ENCODE measurements at regions not wholly inside any gene's neighbourhood (a gene's known extent, or its start where the extent isn't known, plus 50 kb on each side); places are given as distances from the start of the nearest gene placed in this dataset.

DNA sequence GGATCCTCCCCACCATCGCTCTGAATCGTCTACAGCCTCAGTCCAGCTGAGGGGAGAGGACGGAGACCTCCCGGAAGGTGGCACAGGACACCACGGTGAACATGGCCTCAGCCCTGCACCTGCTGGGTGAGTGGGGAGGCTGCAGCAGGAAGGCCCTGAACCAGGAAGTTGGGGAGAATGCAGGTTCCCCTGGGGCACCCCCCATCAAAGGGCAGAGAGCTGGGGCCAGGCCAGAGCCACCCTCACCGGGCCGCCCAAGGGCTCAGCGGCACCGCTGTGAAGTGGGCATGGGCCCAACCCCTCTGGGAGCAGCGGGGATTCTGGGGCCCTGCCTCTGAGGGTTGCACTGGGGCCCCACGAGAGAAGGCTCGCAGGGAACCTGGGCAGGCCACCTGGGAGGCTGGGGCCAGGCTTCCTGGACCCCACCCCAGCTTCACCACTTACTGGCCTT lies 98.7 kb downstream of the MICALL2 start:
- no peak for DNase-seq

GRCh38 chr7:1361016-1361755 lies 98.1 kb downstream of the MICALL2 start:
- no peak for DNase-seq

- DNase-seq = no peak
These were observed 97.5 kb downstream of the MICALL2 start for GRCh38 chr7:1361756-1362125.

DNA sequence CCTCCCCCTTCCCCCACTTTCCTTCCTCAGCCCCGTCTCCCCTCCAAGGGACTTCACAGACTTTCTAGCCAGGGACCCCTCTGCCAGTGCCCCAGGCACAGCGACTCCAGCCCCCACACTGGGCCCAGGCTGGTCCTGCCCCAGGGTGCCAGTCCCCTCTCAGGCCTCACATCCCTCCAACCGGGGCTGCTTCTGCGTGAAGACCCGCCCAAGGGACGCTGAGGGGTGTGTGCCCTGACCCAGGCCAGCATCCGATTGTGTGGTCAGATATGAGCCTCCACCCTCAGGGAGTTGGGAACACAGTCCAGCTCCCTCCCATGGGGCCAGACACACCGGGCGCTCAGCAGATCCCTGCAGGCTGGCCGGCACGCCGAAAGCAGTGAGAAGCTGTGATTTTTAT lies 97.0 kb downstream of the MICALL2 start:
- no peak for DNase-seq

- no peak for DNase-seq
These were observed 95.0 kb downstream of the MICALL2 start for GRCh38 chr7:1364068-1364905.

GRCh38 chr7:1364906-1365570 lies 94.2 kb downstream of the MICALL2 start:
- DNase-seq = no peak

DNA sequence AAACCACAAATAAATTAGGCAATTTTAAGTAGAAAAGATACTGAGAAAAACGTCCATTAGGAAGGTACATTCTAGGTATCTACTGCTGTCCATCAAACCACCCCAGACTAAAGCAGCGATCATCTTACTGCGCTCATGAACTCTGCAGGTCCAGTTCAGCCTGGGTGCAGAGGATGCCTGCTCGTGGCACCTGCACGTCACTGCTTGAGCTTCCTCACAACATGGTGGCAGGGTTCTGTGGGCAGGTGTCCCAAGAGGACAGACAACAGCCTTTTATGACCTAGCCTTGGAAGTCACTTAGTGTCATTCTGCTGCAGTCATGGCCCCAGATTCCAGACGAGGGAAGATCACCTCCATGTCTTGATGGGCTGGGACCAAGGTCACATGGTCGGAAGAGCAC lies 93.4 kb downstream of the MICALL2 start:
- no peak for DNase-seq

DNA sequence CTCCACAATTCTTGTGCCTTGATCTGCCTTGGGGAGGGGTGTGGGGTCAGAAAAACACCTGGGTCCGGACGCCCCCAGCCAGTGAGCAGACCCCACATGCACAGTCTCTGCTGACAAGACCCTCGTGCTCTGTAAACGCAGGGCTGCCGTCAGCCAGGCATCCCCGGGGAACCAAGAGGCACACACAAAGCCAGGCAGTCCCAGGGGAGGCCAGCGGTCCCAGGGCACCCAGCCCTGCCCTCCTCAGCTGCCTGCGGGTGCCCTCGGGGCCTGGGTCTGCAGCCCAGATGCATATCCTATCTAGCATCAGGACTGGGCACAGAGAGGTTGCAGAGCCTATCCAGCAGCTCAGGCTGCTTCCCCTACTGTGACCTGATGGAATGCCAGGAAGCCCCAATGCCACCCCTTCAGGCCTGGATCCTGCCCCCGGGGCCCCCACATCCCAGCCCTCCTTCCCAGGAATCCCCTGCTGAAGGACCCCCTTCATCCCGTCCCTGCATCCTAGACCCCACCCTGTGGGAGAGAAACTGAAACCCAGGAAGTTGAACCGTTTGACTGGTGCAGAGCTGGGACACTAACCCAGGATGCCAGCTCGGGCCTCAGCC lies 92.4 kb downstream of the MICALL2 start:
- no peak for DNase-seq

- no peak for DNase-seq
These were observed 91.6 kb downstream of the MICALL2 start for GRCh38 chr7:1367501-1368183.

DNA sequence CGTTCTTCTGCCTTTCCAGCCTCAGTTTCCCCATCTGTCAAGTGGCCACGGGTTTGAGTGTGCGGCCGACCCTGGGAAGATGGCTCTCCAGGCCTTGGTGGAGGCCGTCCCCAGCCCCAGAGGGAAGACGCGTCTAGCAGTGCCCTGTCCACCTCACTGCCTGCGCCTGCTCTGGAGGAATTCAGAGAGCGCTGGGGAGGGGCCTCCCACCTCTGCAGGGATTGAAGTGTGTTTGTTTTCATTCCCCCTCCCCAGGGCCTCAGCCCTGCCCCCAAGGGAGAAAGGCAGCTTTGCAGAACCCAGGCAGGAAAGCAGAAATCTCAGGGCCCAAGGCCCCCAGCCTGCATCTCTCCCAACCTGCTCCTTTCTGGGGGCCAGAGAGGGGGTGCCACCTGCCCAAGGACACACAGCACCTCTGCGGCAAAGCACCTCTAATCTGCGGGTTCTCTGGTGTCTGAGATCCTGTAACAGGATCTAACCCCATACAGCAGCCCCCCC lies 91.0 kb downstream of the MICALL2 start:
- DNase-seq = no peak

- peak; percentile 78 for DNase-seq
These were observed 90.3 kb downstream of the MICALL2 start for GRCh38 chr7:1368682-1369571.

- no peak for DNase-seq
These were observed 89.2 kb downstream of the MICALL2 start for GRCh38 chr7:1369916-1370657.

- DNase-seq = no peak
These were observed 88.5 kb downstream of the MICALL2 start for GRCh38 chr7:1370738-1371137.

GRCh38 chr7:1372063-1372462 lies 87.2 kb downstream of the MICALL2 start:
- DNase-seq = no peak

- no peak for DNase-seq
These were observed 86.4 kb downstream of the MICALL2 start for GRCh38 chr7:1372671-1373379.

GRCh38 chr7:1377111-1377909 lies 82.0 kb downstream of the MICALL2 start:
- no peak for DNase-seq

DNA sequence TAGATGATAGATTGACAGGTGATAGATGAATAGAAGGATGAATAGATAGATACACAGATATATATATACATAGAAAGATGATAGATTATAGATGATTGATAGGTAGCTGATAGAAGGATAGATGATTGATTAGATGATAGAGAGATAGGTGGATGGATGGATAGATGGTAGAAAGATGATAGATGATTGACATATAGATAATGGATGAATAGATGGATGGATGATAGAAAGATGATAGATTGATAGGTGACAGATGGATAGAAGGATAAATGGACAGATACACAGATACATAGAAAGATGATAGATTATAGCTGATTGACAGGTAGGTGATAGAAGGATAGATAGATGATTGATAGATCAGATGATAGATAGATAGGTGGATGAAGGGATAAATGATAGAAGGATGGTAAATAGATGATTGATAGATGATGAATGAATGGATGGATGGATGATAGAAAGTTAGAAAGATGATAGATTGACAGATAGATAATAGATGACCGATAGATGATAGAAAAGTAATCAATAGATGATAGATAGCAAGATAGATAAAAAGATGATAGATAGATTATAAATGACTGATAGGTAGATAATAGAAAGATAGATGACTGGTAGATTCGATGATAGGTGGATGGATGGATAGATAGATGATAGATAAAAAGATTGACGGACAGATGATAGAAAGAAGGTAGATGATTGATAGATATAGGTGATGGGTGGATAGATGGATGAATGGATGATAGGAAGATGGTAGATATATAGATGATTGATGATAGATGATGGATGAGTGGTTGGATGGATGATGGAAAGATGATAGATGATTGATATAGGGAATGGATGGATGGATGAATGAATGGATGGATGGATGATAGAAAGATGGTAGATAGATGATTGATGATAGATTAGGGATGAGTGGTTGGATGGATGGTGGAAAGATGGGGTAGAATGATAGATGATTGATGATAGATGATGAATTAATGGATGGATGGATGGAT lies 80.4 kb downstream of the MICALL2 start:
- DNase-seq = no peak

Data from eye (tissue), 1 donor.